ENCODE measurements at regions not wholly inside any gene's neighbourhood (a gene's known extent, or its start where the extent isn't known, plus 50 kb on each side); places are given as distances from the start of the nearest gene placed in this dataset.

- no peak for TF ChIP-seq PREB (CRISPR knock-in tag; IDR thresholded peaks at IDR 0.05; ENCODE audit: borderline replicate concordance)
- TF ChIP-seq FOXK1 (CRISPR knock-in tag; IDR thresholded peaks at IDR 0.05) = no peak
- TF ChIP-seq IRF2 (CRISPR knock-in tag; IDR thresholded peaks at IDR 0.05; ENCODE audit: borderline replicate concordance, low read depth) = no peak
- no peak for TF ChIP-seq GRHL2 (CRISPR knock-in tag; IDR thresholded peaks at IDR 0.05; ENCODE audit: insufficient replicate concordance, severe bottlenecking)
- no peak for TF ChIP-seq ZNF396 (CRISPR knock-in tag; IDR thresholded peaks at IDR 0.05; ENCODE audit: borderline replicate concordance)
- TF ChIP-seq ZNF232 (CRISPR knock-in tag; IDR thresholded peaks at IDR 0.05) = no peak
- no peak for TF ChIP-seq HMGXB4 (CRISPR knock-in tag; IDR thresholded peaks at IDR 0.05)
- TF ChIP-seq, protein P1, sequence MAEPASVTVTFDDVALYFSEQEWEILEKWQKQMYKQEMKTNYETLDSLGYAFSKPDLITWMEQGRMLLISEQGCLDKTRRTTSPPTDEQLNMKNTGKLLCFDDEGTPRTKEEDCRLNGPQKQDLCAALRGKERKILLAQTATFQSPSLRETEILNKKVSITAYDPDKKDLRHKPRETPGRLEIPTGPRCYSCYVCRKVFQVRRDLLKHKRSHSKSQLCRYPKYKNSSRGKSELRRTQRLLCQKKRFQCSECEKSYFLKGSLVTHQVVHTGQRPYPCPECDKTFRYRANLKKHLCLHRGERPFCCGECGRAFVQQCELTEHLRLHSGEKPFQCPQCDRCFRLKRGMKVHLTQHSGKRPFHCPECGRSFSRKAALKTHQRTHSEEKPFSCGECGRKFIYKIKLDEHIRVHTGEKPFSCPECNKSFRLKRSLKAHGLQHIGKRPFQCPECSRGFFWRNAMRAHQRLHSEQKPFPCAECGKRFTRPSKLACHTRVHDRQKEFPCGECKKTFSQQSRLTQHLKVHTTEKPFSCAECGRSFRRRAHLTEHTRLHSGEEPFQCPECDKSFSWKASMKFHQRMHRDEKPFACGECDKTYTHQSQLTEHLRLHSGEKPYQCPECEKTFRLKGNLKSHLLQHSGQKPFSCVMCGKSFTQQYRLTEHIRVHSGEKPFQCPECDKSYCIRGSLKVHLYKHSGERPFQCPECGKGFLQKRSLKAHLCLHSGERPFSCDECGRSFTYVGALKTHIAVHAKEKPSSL (CRISPR knock-in tag; conservative IDR thresholded peaks at IDR 0.05) = no peak
- no peak for TF ChIP-seq ZNF423 (CRISPR knock-in tag; IDR thresholded peaks at IDR 0.05)
These were observed 76.1 kb upstream of the SNX9 start (continued) for GRCh38 chr6:157746897-157747296.

DNA sequence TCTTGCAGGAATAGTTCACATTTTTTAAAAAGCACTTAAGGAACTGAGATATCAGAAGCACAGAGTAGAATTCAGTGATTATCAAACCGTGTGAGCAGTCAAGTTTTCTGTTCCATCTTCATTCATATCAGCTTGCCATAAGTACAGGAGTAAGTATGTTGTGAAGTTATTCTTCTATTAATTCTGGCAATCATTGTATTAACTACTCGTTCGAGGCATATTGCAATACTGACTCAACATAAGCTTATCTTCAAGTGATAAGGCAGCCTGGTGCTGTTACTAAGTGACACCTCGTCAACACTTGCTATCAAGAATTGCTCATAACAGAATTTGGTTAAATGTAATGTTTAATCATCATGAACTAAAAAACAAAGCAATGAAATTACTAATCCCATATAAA is 75.7 kb upstream of the SNX9 start:
- POLR2A ChIA-PET = no interaction called here
- DNase-seq (ENCODE audit: low spot score) (no peak), ATAC-seq (no peak)
- CTCF ChIA-PET = no interaction called here
- H3K9me3 Mint-ChIP-seq = peaks cover 47% of the 10 kb centered on the region
- H3K4me3 Mint-ChIP-seq = no peak overlapping the region
- H3K27ac Mint-ChIP-seq = no peak overlapping the region
- TF ChIP-seq ETV6 (CRISPR knock-in tag; IDR thresholded peaks at IDR 0.05) (no peak), OVOL2 (CRISPR knock-in tag; IDR thresholded peaks at IDR 0.05; ENCODE audit: borderline replicate concordance) (no peak), NFE2L1 (CRISPR knock-in tag; IDR thresholded peaks at IDR 0.05) (no peak), HMGXB4 (CRISPR knock-in tag; IDR thresholded peaks at IDR 0.05) (no peak), PRDM15 (CRISPR knock-in tag; IDR thresholded peaks at IDR 0.05) (no peak)
- TF ChIP-seq, protein P2, sequence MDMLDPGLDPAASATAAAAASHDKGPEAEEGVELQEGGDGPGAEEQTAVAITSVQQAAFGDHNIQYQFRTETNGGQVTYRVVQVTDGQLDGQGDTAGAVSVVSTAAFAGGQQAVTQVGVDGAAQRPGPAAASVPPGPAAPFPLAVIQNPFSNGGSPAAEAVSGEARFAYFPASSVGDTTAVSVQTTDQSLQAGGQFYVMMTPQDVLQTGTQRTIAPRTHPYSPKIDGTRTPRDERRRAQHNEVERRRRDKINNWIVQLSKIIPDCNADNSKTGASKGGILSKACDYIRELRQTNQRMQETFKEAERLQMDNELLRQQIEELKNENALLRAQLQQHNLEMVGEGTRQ (CRISPR knock-in tag; IDR thresholded peaks at IDR 0.05) = no peak
- H3K4me1 Mint-ChIP-seq = peaks cover 6% of the 10 kb centered on the region
- H3K36me3 Mint-ChIP-seq = peaks cover 42% of the 10 kb centered on the region
- H3K27me3 Mint-ChIP-seq (ENCODE audit: low read depth) = peaks cover 3% of the 10 kb centered on the region; the same call in 1 of the 2 replicates
